H1 (cell line): ENCODE measurements at regions not wholly inside any gene's neighbourhood (a gene's known extent, or its start where the extent isn't known, plus 50 kb on each side); places are given as distances from the start of the nearest gene placed in this dataset.
"Not testable (repeated sequence)": the region's sequence is repeated elsewhere in the genome, so short reads cannot be mapped to it uniquely, and the experiment has no call there.

Experiments used
- CTCF ChIA-PET: fragments of 300-600 bp; sonication (Branson Sonifier 250); formaldehyde crosslinking; loops from one replicate; lab custom pipeline; 2021; ENCODE audit not compliant: partially characterized antibody; lab: Charles Lee
- POLR2A ChIA-PET: fragments of 300-600 bp; sonication (Branson Sonifier 250); formaldehyde crosslinking; loops from one replicate; lab custom pipeline; 2021; ENCODE audit warnings: inconsistent platforms; ENCODE audit not compliant: partially characterized antibody; lab: Charles Lee
- DNase-seq, 2 experiments: peaks; one replicate each; pipeline versions ENCODE4 v3.0.0 to v3.0.0-alpha.2; 2010 to 2022; ENCODE audit warnings: low spot score in 2 of 2, low read depth in 1 of 2, mixed read lengths in 1 of 2
- FAIRE-seq: peaks from 2 replicates; lab custom pipeline; 2011; peaks lifted over from hg19 to GRCh38; lab: Jason Lieb, UNC
- H2AFZ ChIP-seq: 2 replicates; pipeline ENCODE4 v1.8.1; 2012; ENCODE audit warnings: low read length, inconsistent platforms
- H2AK5ac ChIP-seq: 2 replicates; pipeline ENCODE4 v1.6.1; 2013; ENCODE audit warnings: low read depth, low read length
- H2BK120ac ChIP-seq: replicated peaks from 2 replicates; pipeline ENCODE3; 2013; ENCODE audit warnings: low read depth, low read length, inconsistent platforms
- H2BK12ac ChIP-seq: 2 replicates; pipeline ENCODE4 v1.6.1; 2013; ENCODE audit warnings: low read depth, low read length
- H2BK15ac ChIP-seq: 2 replicates; pipeline ENCODE4 v1.6.1; 2013; ENCODE audit warnings: low read length
- H2BK20ac ChIP-seq: 2 replicates; pipeline ENCODE4 v1.6.1; 2013; ENCODE audit warnings: low read length
- H2BK5ac ChIP-seq: 2 replicates; pipeline ENCODE4 v1.6.1; 2013; ENCODE audit warnings: low read depth, low read length
- H3K14ac ChIP-seq: 2 replicates; pipeline ENCODE4 v1.6.1; 2013; ENCODE audit warnings: inconsistent platforms; ENCODE audit not compliant: insufficient read length
- H3K18ac ChIP-seq: 2 replicates; pipeline ENCODE4 v1.6.1; 2013; ENCODE audit warnings: low read length; ENCODE audit errors: extremely low read depth
- H3K23ac ChIP-seq: 2 replicates; pipeline ENCODE4 v1.6.1; 2013; ENCODE audit warnings: inconsistent platforms; ENCODE audit not compliant: insufficient read length
- H3K23me2 ChIP-seq: 2 replicates; pipeline ENCODE4 v1.6.1; 2013; ENCODE audit warnings: low read depth, low read length
- H3K27ac ChIP-seq: 2 replicates; pipeline ENCODE4 v1.6.1; 2011; ENCODE audit warnings: low read depth, low read length, inconsistent platforms
- H3K27me3 ChIP-seq, 4 experiments: replicated peaks in 1 of 4; 1 replicate in 1 of 4; 2 replicates in 3 of 4; pipeline versions ENCODE4 v1.6.1 to v1.8.1; 2011 to 2013; ENCODE audit warnings: low read length in 3 of 4, mild to moderate bottlenecking in 3 of 4, inconsistent platforms in 2 of 4, mixed read lengths in 2 of 4, moderate library complexity in 1 of 4; ENCODE audit not compliant: control insufficient read depth in 3 of 4, insufficient read depth in 3 of 4; ENCODE audit errors: extremely low read depth in 1 of 4
- H3K36me3 ChIP-seq, 4 experiments: 2 replicates each; pipeline versions ENCODE4 v1.6.1 to v1.8.1; 2011 to 2013; ENCODE audit warnings: mild to moderate bottlenecking in 4 of 4, low read length in 3 of 4, moderate library complexity in 2 of 4, control low read depth in 1 of 4, inconsistent platforms in 1 of 4; ENCODE audit not compliant: insufficient read depth in 4 of 4, control insufficient read depth in 2 of 4
- H3K4ac ChIP-seq: replicated peaks from 2 replicates; pipeline ENCODE3; 2013; ENCODE audit warnings: low read length, low read depth, mixed read lengths, inconsistent platforms; ENCODE audit not compliant: insufficient read length
- H3K4me1 ChIP-seq, 4 experiments: replicated peaks in 1 of 4; 1 replicate in 1 of 4; 2 replicates in 3 of 4; pipeline versions ENCODE4 v1.6.1 to v1.8.1; 2011 to 2013; ENCODE audit warnings: low read length in 3 of 4, inconsistent platforms in 2 of 4, mixed read lengths in 1 of 4; ENCODE audit not compliant: insufficient read depth in 4 of 4, control insufficient read depth in 3 of 4
- H3K4me2 ChIP-seq, 2 experiments: 2 replicates each; pipeline versions ENCODE4 v1.6.1 to v1.8.1; 2011 to 2013; ENCODE audit warnings: low read depth in 2 of 2, low read length in 2 of 2, control low read depth in 1 of 2, inconsistent platforms in 1 of 2, mild to moderate bottlenecking in 1 of 2; ENCODE audit not compliant: insufficient read depth in 1 of 2
- H3K4me3 ChIP-seq, 4 experiments: fragments of 200-600, 300-600 bp in 1 of 4; sonication (generic), shearing (Covaris generic), sonication (Bioruptor Twin) in 1 of 4; 2 replicates each; pipeline versions ENCODE4 v1.5.1 to v1.8.1; 2011 to 2016; ENCODE audit warnings: low read length in 4 of 4, low read depth in 3 of 4, control low read depth in 2 of 4, inconsistent platforms in 2 of 4, mild to moderate bottlenecking in 2 of 4, mixed read lengths in 1 of 4, moderate library complexity in 1 of 4; ENCODE audit not compliant: insufficient read depth in 2 of 4; ENCODE audit errors: extremely low read depth in 1 of 4
- H3K56ac ChIP-seq: replicated peaks from 2 replicates; pipeline ENCODE3; 2013; ENCODE audit warnings: low read depth, mild to moderate bottlenecking, mixed read lengths, low read length, inconsistent platforms; ENCODE audit not compliant: insufficient read length
- H3K79me1 ChIP-seq: 2 replicates; pipeline ENCODE4 v1.6.1; 2013; ENCODE audit warnings: low read depth, low read length, control low read depth
- H3K79me2 ChIP-seq, 2 experiments: 2 replicates each; pipeline versions ENCODE4 v1.6.1 to v1.8.1; 2012 to 2013; ENCODE audit warnings: low read length in 2 of 2, mild to moderate bottlenecking in 2 of 2, inconsistent platforms in 1 of 2; ENCODE audit not compliant: insufficient read depth in 2 of 2, control insufficient read depth in 1 of 2
- H3K9ac ChIP-seq, 4 experiments: replicated peaks in 1 of 4; 1 replicate in 1 of 4; 2 replicates in 3 of 4; pipeline versions ENCODE4 v1.6.1 to v1.8.1; 2011 to 2013; ENCODE audit warnings: low read depth in 3 of 4, low read length in 3 of 4, control low read depth in 2 of 4, mild to moderate bottlenecking in 2 of 4, moderate library complexity in 2 of 4, inconsistent platforms in 1 of 4; ENCODE audit errors: extremely low read depth in 1 of 4
- H3K9me3 ChIP-seq, 2 experiments: 2 replicates each; pipeline versions ENCODE4 v1.6.1 to v1.8.1; 2012 to 2013; ENCODE audit warnings: mild to moderate bottlenecking in 2 of 2, moderate library complexity in 2 of 2, control low read depth in 1 of 2, inconsistent platforms in 1 of 2, low read depth in 1 of 2, low read length in 1 of 2, mixed read lengths in 1 of 2; ENCODE audit not compliant: insufficient read depth in 2 of 2
- H4K20me1 ChIP-seq, 2 experiments: replicated peaks in 1 of 2; 2 replicates each; pipeline versions ENCODE3 to v1.8.1; 2011 to 2013; ENCODE audit warnings: inconsistent platforms in 2 of 2, low read length in 2 of 2, mild to moderate bottlenecking in 1 of 2; ENCODE audit not compliant: insufficient read depth in 2 of 2, control insufficient read depth in 1 of 2
- H4K5ac ChIP-seq: 2 replicates; pipeline ENCODE4 v1.6.1; 2013; ENCODE audit warnings: low read length, low read depth, mixed read lengths, inconsistent platforms; ENCODE audit not compliant: insufficient read length
- H4K8ac ChIP-seq: 2 replicates; pipeline ENCODE4 v1.8.0; 2013; ENCODE audit warnings: mild to moderate bottlenecking, moderate library complexity, low read length, inconsistent platforms; ENCODE audit not compliant: insufficient read depth; ENCODE audit errors: extremely low read depth
- H4K91ac ChIP-seq: replicated peaks from 2 replicates; pipeline ENCODE3; 2013; ENCODE audit warnings: low read length, mixed read lengths, inconsistent platforms; ENCODE audit not compliant: insufficient read length
- WGBS, 2 experiments: shearing (Covaris generic) in 1 of 2; methylation state at CpG; one replicate each; pipeline versions ENCODE4 v1.1.6 to v1.1.7; 2013 to 2015; ENCODE audit warnings: low lambda C conversion rate in 2 of 2, mixed read lengths in 2 of 2, inconsistent platforms in 1 of 2, low coverage in 1 of 2, missing lambda C conversion rate in 1 of 2; ENCODE audit not compliant: insufficient replicate concordance in 2 of 2, insufficient coverage in 1 of 2, insufficient read length in 1 of 2; ENCODE audit errors: extremely low coverage in 1 of 2, missing lambda C conversion rate in 1 of 2; 5-methylcytosine and 5-hydroxymethylcytosine counted together

DNA sequence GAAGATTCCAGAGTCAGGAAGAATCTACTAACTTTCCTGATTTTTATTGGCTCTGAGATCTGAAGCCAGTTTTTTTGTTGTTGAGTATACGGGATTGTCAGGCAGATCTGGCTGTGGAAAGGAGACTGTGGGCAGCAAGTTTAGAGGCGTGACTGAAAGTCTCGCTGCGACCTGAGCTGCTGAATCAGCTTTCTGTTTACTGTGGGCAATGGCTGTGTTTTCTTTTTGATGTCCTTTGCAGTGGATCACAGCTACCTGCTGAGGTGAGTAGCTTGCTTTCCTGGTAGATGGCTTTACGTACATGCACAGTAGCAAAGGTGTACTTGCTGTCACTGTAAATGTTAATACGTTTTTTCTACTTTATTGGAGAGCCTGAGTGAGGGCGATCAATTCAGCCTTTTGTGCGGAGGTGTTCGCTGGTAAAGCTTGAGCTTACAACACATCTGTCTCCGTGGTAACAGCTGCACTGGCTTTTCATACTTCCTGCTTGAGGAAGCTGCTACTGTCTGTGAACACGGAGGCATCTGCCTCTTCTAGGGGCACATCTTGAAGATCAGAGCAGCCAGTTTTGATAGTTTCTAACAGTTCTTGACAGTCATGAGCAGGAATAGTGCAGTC lies 97.8 kb downstream of the ALG1L2 start:
- H3K27me3 ChIP-seq, H2BK120ac ChIP-seq, H3K79me1 ChIP-seq, H3K23ac ChIP-seq, H2BK5ac ChIP-seq, H3K79me2 ChIP-seq, POLR2A ChIA-PET, H3K14ac ChIP-seq, H3K27ac ChIP-seq, H2BK15ac ChIP-seq, H3K4ac ChIP-seq, H2BK12ac ChIP-seq, H2AK5ac ChIP-seq, H3K9ac ChIP-seq, H4K8ac ChIP-seq, H3K18ac ChIP-seq, H4K20me1 ChIP-seq, H2BK20ac ChIP-seq, H4K91ac ChIP-seq, DNase-seq, H4K5ac ChIP-seq, H3K4me1 ChIP-seq, FAIRE-seq, H3K36me3 ChIP-seq, H2AFZ ChIP-seq, H3K4me2 ChIP-seq, H3K9me3 ChIP-seq, H3K23me2 ChIP-seq, H3K4me3 ChIP-seq, H3K56ac ChIP-seq: not testable (repeated sequence)
- CTCF ChIA-PET: interaction anchor here (0.8 to 1.9 kb wide), 2 partner anchors 35 to 43 kb away, joined by 3 to 4 read pairs; no protein-coding TSS in a partner anchor
- WGBS, 2 experiments: 83% methylated on average over 11 of the region's 11 CpGs; no CpG with 5 or more reads in 1 of the 2 experiments

DNA sequence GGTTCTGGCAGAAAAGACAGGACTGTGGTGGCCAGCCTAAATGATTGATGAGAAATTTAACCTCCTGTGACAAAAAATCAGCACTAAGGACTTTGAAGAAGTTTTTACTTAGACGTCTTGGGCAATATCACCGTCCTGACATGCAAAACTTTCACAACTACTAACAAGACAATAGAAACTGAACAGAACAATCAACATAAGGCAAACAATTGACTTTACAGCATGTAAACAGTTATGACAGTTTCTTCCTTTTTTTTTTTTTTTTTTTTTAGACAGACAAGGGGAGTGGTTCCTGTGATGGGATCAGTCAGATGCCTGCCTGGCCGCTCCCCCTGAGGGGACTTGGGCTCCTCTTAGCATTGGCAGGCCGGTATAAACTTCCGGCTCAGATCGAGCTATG lies 100.8 kb downstream of the ALG1L2 start:
- H3K14ac ChIP-seq, H2BK5ac ChIP-seq, H4K91ac ChIP-seq, DNase-seq, H2AK5ac ChIP-seq, H3K56ac ChIP-seq, H4K20me1 ChIP-seq, H3K9ac ChIP-seq, H3K4me2 ChIP-seq, H3K79me1 ChIP-seq, H3K27me3 ChIP-seq, H3K9me3 ChIP-seq, H3K36me3 ChIP-seq, H3K4me3 ChIP-seq, H2AFZ ChIP-seq, H2BK15ac ChIP-seq, POLR2A ChIA-PET, H4K8ac ChIP-seq, FAIRE-seq, H3K23me2 ChIP-seq, H2BK120ac ChIP-seq, H2BK20ac ChIP-seq, H3K4me1 ChIP-seq, H3K23ac ChIP-seq, CTCF ChIA-PET, H3K27ac ChIP-seq, H3K4ac ChIP-seq, H3K79me2 ChIP-seq, H2BK12ac ChIP-seq, H4K5ac ChIP-seq, H3K18ac ChIP-seq: not testable (repeated sequence)
- 87% methylated on average over 6 of the region's 6 CpGs; no CpG with 5 or more reads in 1 of the 2 experiments for WGBS, 2 experiments
